ENCODE measurements at regions not wholly inside any gene's neighbourhood (a gene's known extent, or its start where the extent isn't known, plus 50 kb on each side); places are given as distances from the start of the nearest gene placed in this dataset.

GRCh38 chr20:60306551-60306950 lies 348.3 kb downstream of the CDH26 start:
- ChIA-PET CTCF (interaction anchor here (0.6 kb wide), 1 partner anchor 202 kb away, joined by 7 read pairs; no protein-coding TSS in a partner anchor), POLR2A (no interaction called here)
- intact Hi-C loops (cut with micrococcal nuclease) = no loop called here
- Mint-ChIP-seq H3K4me3 (ENCODE audit: unreplicated experiment) (no peak overlapping the region), H3K4me1 (ENCODE audit: insufficient read depth, unreplicated experiment) (no peaks in the 10 kb centered on the region), H3K9me3 (ENCODE audit: unreplicated experiment) (no peaks in the 10 kb centered on the region), H3K27me3 (ENCODE audit: insufficient read depth, unreplicated experiment) (peaks cover 10% of the 10 kb centered on the region), H3K36me3 (ENCODE audit: insufficient read depth, unreplicated experiment) (no peaks in the 10 kb centered on the region), H3K27ac (ENCODE audit: low read depth, unreplicated experiment) (no peak overlapping the region)
- no peak for DNase-seq (ENCODE audit: unreplicated experiment)
- no peak for TF ChIP-seq CTCF (IDR thresholded peaks at IDR 0.05; ENCODE audit: unreplicated experiment)
- BruUV-seq (replicated peaks) = no TSS peak

- Mint-ChIP-seq H3K27me3 (ENCODE audit: insufficient read depth, unreplicated experiment) (peaks cover 10% of the 10 kb centered on the region), H3K4me1 (ENCODE audit: insufficient read depth, unreplicated experiment) (no peaks in the 10 kb centered on the region), H3K36me3 (ENCODE audit: insufficient read depth, unreplicated experiment) (no peaks in the 10 kb centered on the region), H3K4me3 (ENCODE audit: unreplicated experiment) (no peak overlapping the region), H3K9me3 (ENCODE audit: unreplicated experiment) (peaks cover 12% of the 10 kb centered on the region), H3K27ac (ENCODE audit: low read depth, unreplicated experiment) (no peak overlapping the region)
- CTCF ChIA-PET = interaction anchor here (0.6 kb wide), 1 partner anchor 48 kb away, joined by 3 read pairs; no protein-coding TSS in a partner anchor
- TF ChIP-seq CTCF (IDR thresholded peaks at IDR 0.05; ENCODE audit: unreplicated experiment) = no peak
- no peak for DNase-seq (ENCODE audit: unreplicated experiment)
- intact Hi-C loops (cut with micrococcal nuclease) = no loop called here
- POLR2A ChIA-PET = no interaction called here
- no TSS peak for BruUV-seq (replicated peaks)
Observed at GRCh38 chr20:60310560-60311349, 352.5 kb downstream of the CDH26 start.

GRCh38 chr20:60313191-60313590 lies 355.0 kb downstream of the CDH26 start:
- CTCF ChIA-PET = interaction anchor here (0.5 kb wide), 1 partner anchor 24 kb away, joined by 4 read pairs; no protein-coding TSS in a partner anchor

GRCh38 chr20:60313614-60314013 lies 355.4 kb downstream of the CDH26 start:
- CTCF ChIA-PET = interaction anchor here (0.5 kb wide), 1 partner anchor 24 kb away, joined by 4 read pairs; no protein-coding TSS in a partner anchor
- no peak for TF ChIP-seq CTCF (IDR thresholded peaks at IDR 0.05; ENCODE audit: unreplicated experiment)
- Mint-ChIP-seq H3K27me3 (ENCODE audit: insufficient read depth, unreplicated experiment) (peaks cover 6% of the 10 kb centered on the region), H3K4me3 (ENCODE audit: unreplicated experiment) (no peak overlapping the region), H3K27ac (ENCODE audit: low read depth, unreplicated experiment) (no peak overlapping the region), H3K4me1 (ENCODE audit: insufficient read depth, unreplicated experiment) (no peaks in the 10 kb centered on the region), H3K9me3 (ENCODE audit: unreplicated experiment) (peaks cover 12% of the 10 kb centered on the region), H3K36me3 (ENCODE audit: insufficient read depth, unreplicated experiment) (no peaks in the 10 kb centered on the region)
- POLR2A ChIA-PET = no interaction called here
- intact Hi-C loops (cut with micrococcal nuclease) = no loop called here
- BruUV-seq (replicated peaks) = no TSS peak
- DNase-seq (ENCODE audit: unreplicated experiment) = no peak

More at GRCh38 chr20:60313191-60313590, 355.0 kb downstream of the CDH26 start:
- H3K9me3 Mint-ChIP-seq (ENCODE audit: unreplicated experiment) = peaks cover 12% of the 10 kb centered on the region
- no peak for TF ChIP-seq CTCF (IDR thresholded peaks at IDR 0.05; ENCODE audit: unreplicated experiment)
- POLR2A ChIA-PET = no interaction called here
- H3K4me3 Mint-ChIP-seq (ENCODE audit: unreplicated experiment) = no peak overlapping the region
- H3K36me3 Mint-ChIP-seq (ENCODE audit: insufficient read depth, unreplicated experiment) = no peaks in the 10 kb centered on the region
- peaks cover 10% of the 10 kb centered on the region for H3K27me3 Mint-ChIP-seq (ENCODE audit: insufficient read depth, unreplicated experiment)
- H3K27ac Mint-ChIP-seq (ENCODE audit: low read depth, unreplicated experiment) = no peak overlapping the region
- DNase-seq (ENCODE audit: unreplicated experiment) = no peak
- no peaks in the 10 kb centered on the region for H3K4me1 Mint-ChIP-seq (ENCODE audit: insufficient read depth, unreplicated experiment)
- intact Hi-C loops (cut with micrococcal nuclease) = no loop called here
- BruUV-seq (replicated peaks) = no TSS peak
